Right ventricle myocardium superior (tissue), 1 donor: ENCODE measurements at regions not wholly inside any gene's neighbourhood (a gene's known extent, or its start where the extent isn't known, plus 50 kb on each side); places are given as distances from the start of the nearest gene placed in this dataset.
"Not testable (repeated sequence)": the region's sequence is repeated elsewhere in the genome, so short reads cannot be mapped to it uniquely, and the experiment has no call there.

Source experiments
- ATAC-seq: fragments of 200-7000 bp; cut with Tn5 transposase; one replicate; pipeline ENCODE4 v1.9.1; 2020; ENCODE audit warnings: mild to moderate bottlenecking; ENCODE audit not compliant: poor library complexity
- DNase-seq: peaks from one replicate; pipeline ENCODE4 v3.0.0-alpha.2; 2020
- intact Hi-C: fragments of 100-400 bp; cut with DNase I; formaldehyde crosslinking; loops from one replicate; pipeline ENCODE4 v1.11.2; 2022
- donor health status: DM: no; HTN: yes; CAD: no; lungs with severe emphysema.

GRCh38 chr6:114718716-114719270 lies 376.0 kb upstream of the HS3ST5 start:
- ATAC-seq (no peak), DNase-seq (no peak)
- intact Hi-C loops = no loop called here

DNA sequence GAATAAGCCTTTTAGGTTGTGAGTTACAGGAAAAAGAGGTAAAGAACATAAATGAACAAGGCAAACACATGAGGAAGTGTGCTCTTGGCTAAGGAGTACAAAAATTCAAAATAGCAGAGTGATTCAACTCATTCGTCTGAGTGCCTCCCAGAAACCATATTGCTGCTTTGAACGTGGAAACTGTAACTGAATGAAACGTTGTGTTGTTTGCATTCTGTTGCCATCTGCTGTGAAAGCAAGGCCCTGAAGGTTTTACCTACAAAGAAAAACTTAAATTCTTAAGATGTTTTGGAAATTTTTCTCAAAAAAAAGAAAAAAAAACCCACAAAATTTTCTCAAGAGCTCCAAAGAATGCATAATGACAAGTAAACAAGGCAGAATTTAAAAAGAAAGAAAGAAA lies 375.4 kb upstream of the HS3ST5 start:
- no peak for ATAC-seq
- no peak for DNase-seq
- intact Hi-C loops = no loop called here

- intact Hi-C loops = no loop called here
- ATAC-seq (no peak), DNase-seq (no peak)
Observed at GRCh38 chr6:114714836-114715507, 372.1 kb upstream of the HS3ST5 start.

DNA sequence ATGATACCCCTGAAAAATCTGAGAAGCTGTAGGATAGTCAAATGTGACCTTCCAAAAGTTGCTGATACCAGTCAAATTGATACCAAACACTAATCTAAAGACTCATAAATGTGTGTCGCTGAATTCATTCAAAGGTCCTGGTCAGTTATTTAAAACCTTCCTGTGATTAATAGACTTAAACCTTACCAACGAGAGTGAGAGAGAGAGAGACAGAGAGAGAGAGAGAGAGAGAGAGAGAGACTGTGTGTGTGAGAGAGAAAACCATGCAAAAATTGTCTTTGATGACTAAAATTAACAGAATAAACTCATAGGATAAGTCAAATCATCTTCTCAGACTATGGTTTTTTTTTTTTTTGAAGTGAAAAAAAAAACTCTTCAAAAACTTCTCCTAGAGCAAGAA lies 370.9 kb upstream of the HS3ST5 start:
- ATAC-seq (no peak), DNase-seq (no peak)
- intact Hi-C loops = no loop called here

GRCh38 chr6:114712129-114712662 lies 369.4 kb upstream of the HS3ST5 start:
- no peak for ATAC-seq
- DNase-seq = no peak
- intact Hi-C loops = no loop called here

- intact Hi-C loops = no loop called here
- no peak for ATAC-seq
Observed at GRCh38 chr6:114707081-114707620, 364.3 kb upstream of the HS3ST5 start.

DNA sequence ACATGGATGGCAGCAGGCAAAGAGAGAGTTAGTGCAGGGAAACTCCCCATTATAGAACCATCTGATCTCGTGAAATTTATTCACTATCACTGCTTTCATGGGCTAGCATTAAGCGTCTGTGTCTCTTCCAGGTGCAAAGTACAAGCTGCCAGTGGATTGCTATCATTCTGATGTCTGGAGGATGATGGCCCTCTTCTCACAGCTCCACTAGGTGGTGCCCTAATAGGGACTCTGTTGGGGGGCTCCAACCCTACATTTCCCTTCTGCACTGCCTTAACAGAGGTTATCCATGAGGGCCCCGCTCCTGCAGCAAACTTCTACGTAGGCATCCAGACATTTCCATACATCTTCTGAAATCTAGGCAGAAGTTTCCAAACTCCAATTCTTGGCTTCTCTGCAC lies 347.8 kb upstream of the HS3ST5 start:
- no peak for DNase-seq
- intact Hi-C loops = no loop called here
- ATAC-seq = no peak

More at GRCh38 chr6:114707081-114707620, 364.3 kb upstream of the HS3ST5 start:
- no peak for DNase-seq

GRCh38 chr6:114659513-114659912 lies 316.7 kb upstream of the HS3ST5 start:
- DNase-seq (no peak), ATAC-seq (no peak)
- intact Hi-C loops = no loop called here

DNA sequence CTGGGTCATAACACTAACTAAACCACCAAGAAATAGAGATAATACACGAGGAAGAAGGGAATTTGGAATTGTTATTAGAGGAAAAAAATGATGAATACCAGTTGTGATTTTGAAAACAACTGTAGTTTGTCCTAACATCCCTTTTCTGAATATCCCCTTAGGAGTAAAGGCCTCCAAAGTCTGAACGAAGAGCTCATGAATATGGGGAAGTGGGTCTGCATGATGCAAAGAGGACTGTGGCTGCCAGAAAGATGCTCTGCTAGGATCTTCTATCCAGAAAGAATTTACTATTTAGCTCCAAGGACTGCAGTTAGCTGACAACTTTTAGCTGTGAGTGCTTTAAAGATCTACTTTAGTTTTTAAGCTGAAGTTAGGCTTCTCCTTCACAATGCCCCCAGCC lies 308.8 kb upstream of the HS3ST5 start:
- DNase-seq (no peak), ATAC-seq (no peak)
- intact Hi-C loops = no loop called here

DNA sequence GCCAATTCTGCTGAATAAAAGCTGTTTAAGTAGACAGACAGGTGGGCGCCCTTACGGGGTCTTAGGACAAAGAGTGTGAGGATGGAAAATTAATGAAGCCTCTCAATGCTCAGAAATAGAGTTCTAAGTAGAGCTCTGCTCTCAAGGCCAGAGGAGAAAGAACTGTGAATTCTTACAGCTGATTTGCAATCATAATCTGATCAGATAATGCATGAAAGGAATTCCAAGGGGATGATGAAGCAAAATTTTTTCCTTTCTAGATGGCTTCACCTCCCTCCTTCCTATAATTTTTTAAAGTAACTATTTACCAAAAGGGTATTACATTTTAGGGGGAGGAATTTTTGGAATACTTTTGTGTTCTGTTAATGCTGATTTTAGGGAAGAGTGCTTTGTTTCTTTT lies 308.1 kb upstream of the HS3ST5 start:
- DNase-seq (no peak), ATAC-seq (no peak)
- intact Hi-C loops = no loop called here

- ATAC-seq (no peak), DNase-seq (no peak)
- intact Hi-C loops = no loop called here
Observed at GRCh38 chr6:114649298-114649697, 306.5 kb upstream of the HS3ST5 start.

- no peak for DNase-seq
- no peak for ATAC-seq
- intact Hi-C loops = no loop called here
Observed at GRCh38 chr6:114648847-114649246, 306.0 kb upstream of the HS3ST5 start.

GRCh38 chr6:114638341-114638740 lies 295.5 kb upstream of the HS3ST5 start:
- no peak for ATAC-seq

DNA sequence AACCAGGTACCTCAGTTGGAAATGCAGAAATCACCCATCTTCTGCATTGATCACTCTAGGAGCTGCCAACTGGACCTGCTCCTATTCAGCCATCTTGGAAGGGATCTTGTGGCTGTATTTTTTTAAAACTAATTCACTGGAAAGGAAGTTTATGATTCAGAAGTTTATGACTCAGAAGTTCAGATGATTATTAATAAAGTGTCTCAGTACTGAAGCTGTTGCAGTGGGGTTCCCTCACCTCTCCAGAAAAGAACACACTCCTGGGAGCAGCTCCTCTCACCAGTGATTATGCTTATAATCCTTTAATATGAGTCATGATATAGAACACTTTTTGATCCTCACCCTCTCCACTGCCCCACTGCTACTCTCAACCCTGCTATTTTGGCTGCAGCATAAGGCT lies 291.2 kb upstream of the HS3ST5 start:
- intact Hi-C loops = no loop called here
- DNase-seq = no peak
- no peak for ATAC-seq

More at GRCh38 chr6:114638341-114638740, 295.5 kb upstream of the HS3ST5 start:
- no peak for DNase-seq
- intact Hi-C loops = no loop called here

- ATAC-seq, intact Hi-C loops, DNase-seq: not testable (repeated sequence)
Observed at GRCh38 chr6:114626226-114626625, 283.4 kb upstream of the HS3ST5 start.

GRCh38 chr6:114619621-114620200 lies 276.9 kb upstream of the HS3ST5 start:
- no peak for DNase-seq
- intact Hi-C loops = no loop called here
- no peak for ATAC-seq

DNA sequence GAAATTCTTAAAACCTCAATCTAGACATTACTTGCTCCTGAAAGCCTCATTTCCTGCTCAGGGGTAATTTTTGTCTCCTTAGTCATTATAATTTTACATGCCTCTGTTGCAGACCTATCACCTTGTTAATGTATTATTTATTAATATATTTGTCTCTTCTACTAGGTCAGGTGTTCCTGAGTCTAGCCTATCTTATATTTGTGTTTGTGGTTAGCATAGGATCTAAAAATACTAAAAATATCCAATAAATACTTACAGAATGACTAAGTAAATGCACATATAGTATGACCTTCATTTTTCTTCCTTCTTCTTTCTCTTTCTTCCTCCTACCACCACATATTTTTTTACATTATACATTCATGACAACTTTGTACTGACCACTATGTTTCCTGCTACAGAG lies 268.9 kb upstream of the HS3ST5 start:
- intact Hi-C loops = no loop called here
- DNase-seq (no peak), ATAC-seq (no peak)

- intact Hi-C loops = no loop called here
Observed at GRCh38 chr6:114608091-114608490, 265.3 kb upstream of the HS3ST5 start.

GRCh38 chr6:114605656-114606055 lies 262.8 kb upstream of the HS3ST5 start:
- ATAC-seq (no peak), DNase-seq (no peak)
- intact Hi-C loops = no loop called here

More at GRCh38 chr6:114608091-114608490, 265.3 kb upstream of the HS3ST5 start:
- DNase-seq = no peak
- ATAC-seq = no peak

GRCh38 chr6:114600381-114600780 lies 257.6 kb upstream of the HS3ST5 start:
- DNase-seq (no peak), ATAC-seq (no peak)
- intact Hi-C loops = no loop called here
